Sigmoid colon (tissue), 4 donors: ENCODE measurements at regions not wholly inside any gene's neighbourhood (a gene's known extent, or its start where the extent isn't known, plus 50 kb on each side); places are given as distances from the start of the nearest gene placed in this dataset.

Experiments used
- POLR2A ChIP-seq, 2 donors: fragments of 450-650 bp; IDR thresholded peaks; one replicate each; pipeline ENCODE4 v1.6.1; 2016; ENCODE audit warnings: antibody characterized with exemption in 2 of 2, mild to moderate bottlenecking in 2 of 2, moderate library complexity in 2 of 2
- POLR2AphosphoS5 ChIP-seq, 4 donors: sonication (generic); formaldehyde crosslinking; IDR thresholded peaks; one replicate each; pipeline ENCODE4 v1.6.1; 2017; ENCODE audit warnings: antibody characterized with exemption in 4 of 4
- TF ChIP-seq, protein P1 (sequence below), 4 experiments: fragments of 450-650 bp in 3 of 4; fragments of 200-600 bp in 1 of 4; IDR thresholded peaks; one replicate each; pipeline ENCODE4 v1.5.1; 2016 to 2019; ENCODE audit warnings: antibody characterized with exemption in 4 of 4, mild to moderate bottlenecking in 3 of 4, moderate library complexity in 2 of 4

DNA sequence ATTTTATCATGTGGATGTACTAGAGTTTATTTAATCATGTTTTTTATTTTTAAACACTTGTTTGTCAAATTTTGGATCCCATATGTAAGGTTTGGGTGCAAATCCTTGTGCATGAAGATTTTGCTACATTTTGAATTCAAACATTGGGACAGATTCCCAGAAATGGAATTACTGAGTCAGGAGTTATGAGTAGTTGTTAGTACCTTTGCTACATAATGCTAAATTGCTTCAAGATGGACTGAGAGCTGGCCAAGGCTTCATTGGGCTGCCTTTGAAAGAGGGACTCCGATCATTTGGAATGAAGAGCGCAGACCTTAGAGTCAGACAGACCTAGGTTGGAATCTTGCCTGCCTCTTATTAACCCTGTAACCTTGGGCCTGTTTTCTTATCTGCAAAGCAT lies 154.9 kb upstream of the PWP1 start:
- TF ChIP-seq POLR2A (IDR thresholded peaks at IDR 0.05), result no peak
- TF ChIP-seq, protein P1, sequence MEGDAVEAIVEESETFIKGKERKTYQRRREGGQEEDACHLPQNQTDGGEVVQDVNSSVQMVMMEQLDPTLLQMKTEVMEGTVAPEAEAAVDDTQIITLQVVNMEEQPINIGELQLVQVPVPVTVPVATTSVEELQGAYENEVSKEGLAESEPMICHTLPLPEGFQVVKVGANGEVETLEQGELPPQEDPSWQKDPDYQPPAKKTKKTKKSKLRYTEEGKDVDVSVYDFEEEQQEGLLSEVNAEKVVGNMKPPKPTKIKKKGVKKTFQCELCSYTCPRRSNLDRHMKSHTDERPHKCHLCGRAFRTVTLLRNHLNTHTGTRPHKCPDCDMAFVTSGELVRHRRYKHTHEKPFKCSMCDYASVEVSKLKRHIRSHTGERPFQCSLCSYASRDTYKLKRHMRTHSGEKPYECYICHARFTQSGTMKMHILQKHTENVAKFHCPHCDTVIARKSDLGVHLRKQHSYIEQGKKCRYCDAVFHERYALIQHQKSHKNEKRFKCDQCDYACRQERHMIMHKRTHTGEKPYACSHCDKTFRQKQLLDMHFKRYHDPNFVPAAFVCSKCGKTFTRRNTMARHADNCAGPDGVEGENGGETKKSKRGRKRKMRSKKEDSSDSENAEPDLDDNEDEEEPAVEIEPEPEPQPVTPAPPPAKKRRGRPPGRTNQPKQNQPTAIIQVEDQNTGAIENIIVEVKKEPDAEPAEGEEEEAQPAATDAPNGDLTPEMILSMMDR (IDR thresholded peaks at IDR 0.05), result no peak
- TF ChIP-seq POLR2AphosphoS5 (IDR thresholded peaks at IDR 0.05), result no peak
